ENCODE measurements at regions not wholly inside any gene's neighbourhood (a gene's known extent, or its start where the extent isn't known, plus 50 kb on each side); places are given as distances from the start of the nearest gene placed in this dataset.

- no peak for TF ChIP-seq EZH2 (IDR thresholded peaks at IDR 0.05; ENCODE audit: borderline replicate concordance, low read depth, low read length, poor library complexity, severe bottlenecking)
- TF ChIP-seq CTCF (conservative IDR thresholded peaks at IDR 0.05; ENCODE audit: low read depth, low read length), result no peak
Measured at GRCh38 chr12:28811457-28811856, 337.6 kb upstream of the FAR2 start.
